NCI-H1694 (cell line): ENCODE measurements at regions not wholly inside any gene's neighbourhood (a gene's known extent, or its start where the extent isn't known, plus 50 kb on each side); places are given as distances from the start of the nearest gene placed in this dataset.
"Not testable (repeated sequence)": the region's sequence is repeated elsewhere in the genome, so short reads cannot be mapped to it uniquely, and the experiment has no call there.

Experiments
- DNase-seq: peaks from one replicate; lab custom pipeline; 2025; lab: John Stamatoyannopoulos, UW

- DNase-seq: no peak
These were observed 109.5 kb upstream of the CENPE start for GRCh38 chr4:103307453-103308247.

GRCh38 chr4:103306870-103307375 is 108.8 kb upstream of the CENPE start:
- no peak for DNase-seq

GRCh38 chr4:103305355-103305754 is 107.2 kb upstream of the CENPE start:
- no peak for DNase-seq

GRCh38 chr4:103303011-103303410 is 104.9 kb upstream of the CENPE start:
- no peak for DNase-seq

GRCh38 chr4:103292959-103293358 is 94.8 kb upstream of the CENPE start:
- no peak for DNase-seq

- no peak for DNase-seq
These were observed 94.2 kb upstream of the CENPE start for GRCh38 chr4:103292373-103292772.

GRCh38 chr4:103289186-103289585 is 91.0 kb upstream of the CENPE start:
- no peak for DNase-seq

- DNase-seq: no peak
These were observed 74.0 kb upstream of the CENPE start for GRCh38 chr4:103272174-103272573.

- DNase-seq: no peak
These were observed 70.6 kb upstream of the CENPE start for GRCh38 chr4:103268746-103269145.

- no peak for DNase-seq
These were observed 66.8 kb upstream of the CENPE start for GRCh38 chr4:103264905-103265304.

- not testable (repeated sequence) for DNase-seq
These were observed 57.9 kb upstream of the CENPE start for GRCh38 chr4:103256068-103256467.
